DOHH2 (cell line): ENCODE measurements at regions not wholly inside any gene's neighbourhood (a gene's known extent, or its start where the extent isn't known, plus 50 kb on each side); places are given as distances from the start of the nearest gene placed in this dataset.

ENCODE experiments used
- EZH2phosphoT487 ChIP-seq: fragments of 200-600 bp; sonication (generic); IDR thresholded peaks from 2 replicates; pipeline ENCODE4 v1.6.1; 2017; ENCODE audit warnings: borderline replicate concordance, mild to moderate bottlenecking, antibody characterized with exemption, low read length, moderate library complexity, mixed read lengths
- TF ChIP-seq, protein P1 (sequence below): fragments of 200-600 bp; sonication (generic); IDR thresholded peaks from one replicate; pipeline ENCODE4 v1.5.1; 2014; ENCODE audit warnings: antibody characterized with exemption, mild to moderate bottlenecking, low read depth, low read length; ENCODE audit not compliant: poor library complexity, severe bottlenecking

DNA sequence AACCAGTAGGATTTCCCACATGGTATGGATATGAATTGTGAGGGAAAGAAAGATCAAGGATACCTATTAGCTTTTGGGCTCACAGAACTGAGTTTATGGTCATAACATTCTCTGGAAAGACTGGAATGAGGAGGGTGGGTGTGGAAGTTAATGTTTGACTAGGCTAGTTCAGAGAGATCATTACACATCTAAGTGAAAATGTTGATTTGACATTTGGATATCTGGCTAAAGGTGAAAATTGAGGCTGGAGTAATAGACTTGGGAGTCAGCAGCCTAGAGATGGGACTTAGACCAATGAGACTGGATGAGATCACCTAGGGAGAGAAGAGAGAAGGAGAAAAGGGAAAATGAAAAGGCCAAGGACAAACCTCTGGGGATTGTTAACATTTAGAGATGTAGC is 437.3 kb downstream of the CCSER2 start:
- TF ChIP-seq, protein P1, sequence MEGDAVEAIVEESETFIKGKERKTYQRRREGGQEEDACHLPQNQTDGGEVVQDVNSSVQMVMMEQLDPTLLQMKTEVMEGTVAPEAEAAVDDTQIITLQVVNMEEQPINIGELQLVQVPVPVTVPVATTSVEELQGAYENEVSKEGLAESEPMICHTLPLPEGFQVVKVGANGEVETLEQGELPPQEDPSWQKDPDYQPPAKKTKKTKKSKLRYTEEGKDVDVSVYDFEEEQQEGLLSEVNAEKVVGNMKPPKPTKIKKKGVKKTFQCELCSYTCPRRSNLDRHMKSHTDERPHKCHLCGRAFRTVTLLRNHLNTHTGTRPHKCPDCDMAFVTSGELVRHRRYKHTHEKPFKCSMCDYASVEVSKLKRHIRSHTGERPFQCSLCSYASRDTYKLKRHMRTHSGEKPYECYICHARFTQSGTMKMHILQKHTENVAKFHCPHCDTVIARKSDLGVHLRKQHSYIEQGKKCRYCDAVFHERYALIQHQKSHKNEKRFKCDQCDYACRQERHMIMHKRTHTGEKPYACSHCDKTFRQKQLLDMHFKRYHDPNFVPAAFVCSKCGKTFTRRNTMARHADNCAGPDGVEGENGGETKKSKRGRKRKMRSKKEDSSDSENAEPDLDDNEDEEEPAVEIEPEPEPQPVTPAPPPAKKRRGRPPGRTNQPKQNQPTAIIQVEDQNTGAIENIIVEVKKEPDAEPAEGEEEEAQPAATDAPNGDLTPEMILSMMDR, result no peak
- no peak for TF ChIP-seq EZH2phosphoT487
